Central memory CD8-positive, alpha-beta T cell (primary cell): ENCODE measurements at regions not wholly inside any gene's neighbourhood (a gene's known extent, or its start where the extent isn't known, plus 50 kb on each side); places are given as distances from the start of the nearest gene placed in this dataset.

ENCODE experiments used
- ATAC-seq: fragments of 150-1000 bp; cut with Tn5 transposase; replicated peaks from 2 replicates; pipeline ENCODE4 v1.10.0; 2022; ENCODE audit warnings: mild to moderate bottlenecking, moderate FRiP score, moderate number of reproducible peaks; ENCODE audit not compliant: poor library complexity, severe bottlenecking; ENCODE audit errors: extremely low read depth
- DNase-seq, 2 donors: peaks; one replicate each; pipeline ENCODE4 v3.0.0; 2021; ENCODE audit warnings: low spot score in 2 of 2
- H3K27ac Mint-ChIP-seq: one replicate; pipeline ENCODE4 v1.8.0; 2022; ENCODE audit warnings: low read depth, mild to moderate bottlenecking, moderate library complexity, mixed read lengths
- H3K27me3 Mint-ChIP-seq: one replicate; pipeline ENCODE4 v1.8.0; 2022; ENCODE audit warnings: mixed read lengths
- H3K36me3 Mint-ChIP-seq: one replicate; pipeline ENCODE4 v1.8.0; 2022; ENCODE audit warnings: mild to moderate bottlenecking, moderate library complexity, mixed read lengths; ENCODE audit not compliant: insufficient read depth
- H3K4me1 Mint-ChIP-seq: one replicate; pipeline ENCODE4 v1.8.0; 2022; ENCODE audit warnings: mixed read lengths
- H3K4me3 Mint-ChIP-seq: one replicate; pipeline ENCODE4 v1.8.0; 2022; ENCODE audit warnings: mild to moderate bottlenecking, moderate library complexity, mixed read lengths
- H3K9me3 Mint-ChIP-seq: one replicate; pipeline ENCODE4 v1.8.0; 2022; ENCODE audit warnings: mixed read lengths

DNA sequence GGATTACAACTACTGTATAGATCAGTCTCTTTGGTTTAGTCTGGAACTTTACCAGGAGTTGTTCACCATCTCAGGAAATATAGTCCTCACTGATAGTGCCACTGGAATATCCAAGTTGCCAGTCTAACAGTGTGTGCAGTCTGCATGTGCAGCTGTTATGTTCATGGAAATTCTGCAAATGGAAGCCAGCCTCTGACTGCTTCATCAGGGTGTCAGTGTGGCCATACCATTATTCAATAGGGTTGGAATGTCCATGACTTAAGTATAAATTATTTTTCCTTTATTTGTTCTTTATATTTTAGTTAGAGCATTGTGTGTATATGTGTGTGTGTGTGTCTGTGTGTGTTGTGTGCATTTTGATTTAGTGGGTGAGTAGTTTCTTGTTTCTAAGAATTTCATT lies 51.8 kb downstream of the C11orf96 start:
- Mint-ChIP-seq H3K36me3 (no peaks in the 10 kb centered on the region), H3K4me3 (no peak overlapping the region), H3K4me1 (no peaks in the 10 kb centered on the region), H3K27ac (no peak overlapping the region), H3K27me3 (peaks cover 38% of the 10 kb centered on the region), H3K9me3 (no peaks in the 10 kb centered on the region)
- ATAC-seq (no peak), DNase-seq (no peak)

DNA sequence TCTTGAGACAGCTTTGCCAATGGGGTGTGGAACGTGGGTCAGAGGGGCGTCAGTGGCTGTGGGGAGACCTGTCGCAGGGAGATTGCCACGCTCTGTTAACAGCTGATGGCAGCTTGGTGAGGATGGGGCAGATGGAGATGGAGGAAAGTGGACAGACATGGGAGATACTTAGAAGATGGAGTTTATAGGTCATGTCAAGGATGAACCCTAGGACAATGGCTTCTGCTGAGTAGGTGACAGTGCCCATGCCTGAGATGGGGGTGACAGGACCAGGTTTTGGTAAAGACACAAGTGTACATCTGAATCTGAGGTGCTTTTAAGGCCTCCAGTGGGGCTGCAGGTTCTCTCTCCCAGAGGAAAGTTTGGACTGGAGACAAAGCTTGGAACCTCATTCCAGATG lies 51.5 kb upstream of the ACCSL start:
- ATAC-seq: no peak
- Mint-ChIP-seq H3K9me3 (no peaks in the 10 kb centered on the region), H3K4me1 (no peaks in the 10 kb centered on the region), H3K4me3 (no peak overlapping the region), H3K36me3 (peaks cover under 1% of the 10 kb centered on the region), H3K27ac (no peak overlapping the region), H3K27me3 (peaks cover 56% of the 10 kb centered on the region)
- DNase-seq: no peak

- ATAC-seq (no peak), DNase-seq (no peak)
- Mint-ChIP-seq H3K27me3 (peaks cover 61% of the 10 kb centered on the region), H3K27ac (no peak overlapping the region), H3K36me3 (peaks cover 2% of the 10 kb centered on the region), H3K4me1 (no peaks in the 10 kb centered on the region), H3K4me3 (no peak overlapping the region), H3K9me3 (no peaks in the 10 kb centered on the region)
Measured at GRCh38 chr11:43997022-43997660, 50.6 kb upstream of the ACCSL start.
